ENCODE measurements at regions not wholly inside any gene's neighbourhood (a gene's known extent, or its start where the extent isn't known, plus 50 kb on each side); places are given as distances from the start of the nearest gene placed in this dataset.

DNA sequence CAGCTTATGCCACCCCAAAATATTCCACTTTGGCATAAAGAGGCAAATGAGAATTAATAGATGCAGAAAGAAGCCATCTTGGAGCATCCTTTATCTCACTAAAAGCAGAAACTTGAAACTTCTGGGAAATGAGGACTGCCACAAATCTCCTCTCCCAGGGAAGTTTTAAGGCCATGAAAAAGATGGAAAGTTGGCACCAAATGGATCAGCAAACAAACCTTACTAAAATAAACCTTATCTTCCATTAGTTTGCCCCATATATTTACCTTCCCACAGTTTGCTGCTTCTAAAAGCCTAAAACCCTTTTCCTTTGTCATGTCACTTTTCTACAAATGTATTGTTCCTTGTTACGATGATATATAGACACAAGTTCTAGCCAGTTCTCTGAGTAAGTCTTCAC lies 340.0 kb upstream of the USP15 start:
- Histone ChIP-seq H3K4me1 (no peaks in the 10 kb centered on the region), H3K9me3 (peaks cover 0 to 3% (median 0%) of the 10 kb centered on the region in 4 donors), H3K27me3 (no peaks in the 10 kb centered on the region), H3K36me3 (no peaks in the 10 kb centered on the region), H3K27ac (no peak overlapping the region), H3K4me3 (no peak overlapping the region)
- 65 to 80% methylated on average over 1 of the region's 1 CpG for WGBS, 2 donors
- intact Hi-C loops (cut with DNase I) = no loop called here
- TF ChIP-seq, protein P1, sequence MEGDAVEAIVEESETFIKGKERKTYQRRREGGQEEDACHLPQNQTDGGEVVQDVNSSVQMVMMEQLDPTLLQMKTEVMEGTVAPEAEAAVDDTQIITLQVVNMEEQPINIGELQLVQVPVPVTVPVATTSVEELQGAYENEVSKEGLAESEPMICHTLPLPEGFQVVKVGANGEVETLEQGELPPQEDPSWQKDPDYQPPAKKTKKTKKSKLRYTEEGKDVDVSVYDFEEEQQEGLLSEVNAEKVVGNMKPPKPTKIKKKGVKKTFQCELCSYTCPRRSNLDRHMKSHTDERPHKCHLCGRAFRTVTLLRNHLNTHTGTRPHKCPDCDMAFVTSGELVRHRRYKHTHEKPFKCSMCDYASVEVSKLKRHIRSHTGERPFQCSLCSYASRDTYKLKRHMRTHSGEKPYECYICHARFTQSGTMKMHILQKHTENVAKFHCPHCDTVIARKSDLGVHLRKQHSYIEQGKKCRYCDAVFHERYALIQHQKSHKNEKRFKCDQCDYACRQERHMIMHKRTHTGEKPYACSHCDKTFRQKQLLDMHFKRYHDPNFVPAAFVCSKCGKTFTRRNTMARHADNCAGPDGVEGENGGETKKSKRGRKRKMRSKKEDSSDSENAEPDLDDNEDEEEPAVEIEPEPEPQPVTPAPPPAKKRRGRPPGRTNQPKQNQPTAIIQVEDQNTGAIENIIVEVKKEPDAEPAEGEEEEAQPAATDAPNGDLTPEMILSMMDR (IDR thresholded peaks at IDR 0.05) = no peak
- TF ChIP-seq POLR2AphosphoS5 (IDR thresholded peaks at IDR 0.05) (no peak), POLR2A (IDR thresholded peaks at IDR 0.05) (no peak), EP300 (IDR thresholded peaks at IDR 0.05) (no peak)
- no peak for DNase-seq

- TF ChIP-seq POLR2A (IDR thresholded peaks at IDR 0.05) (no peak), POLR2AphosphoS5 (IDR thresholded peaks at IDR 0.05) (no peak), EP300 (IDR thresholded peaks at IDR 0.05) (no peak)
Observed at GRCh38 chr12:61923152-61923551, 337.1 kb upstream of the USP15 start.

DNA sequence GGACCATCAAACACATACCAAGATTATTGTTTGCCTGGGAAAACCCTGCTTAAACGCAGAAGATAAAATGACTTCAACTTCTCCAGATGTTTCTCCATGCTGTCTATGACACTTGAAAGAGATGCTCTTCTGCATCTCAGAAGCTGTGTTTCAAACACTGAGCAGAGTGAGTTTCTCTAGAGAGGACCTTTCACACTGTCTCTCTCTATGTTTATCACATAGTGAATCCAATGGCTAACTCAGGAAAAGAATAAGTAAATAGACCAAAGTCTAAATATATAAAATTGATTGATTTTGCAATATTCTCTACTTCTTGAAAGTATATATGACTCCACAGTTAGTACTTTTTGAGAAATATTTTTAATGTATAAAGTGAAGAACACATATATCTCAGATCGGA lies 325.6 kb upstream of the USP15 start:
- H3K4me3 ChIP-seq = no peak overlapping the region
- intact Hi-C loops (cut with DNase I) = no loop called here
- no peaks in the 10 kb centered on the region for H3K4me1 ChIP-seq
- 84 to 86% methylated on average over 2 of the region's 2 CpGs for WGBS, 2 donors
- no peaks in the 10 kb centered on the region for H3K36me3 ChIP-seq
- no peak for DNase-seq
- no peak overlapping the region for H3K27ac ChIP-seq
- H3K9me3 ChIP-seq = no peaks in the 10 kb centered on the region
- TF ChIP-seq POLR2AphosphoS5 (IDR thresholded peaks at IDR 0.05) (no peak), EP300 (IDR thresholded peaks at IDR 0.05) (no peak), POLR2A (IDR thresholded peaks at IDR 0.05) (no peak)
- TF ChIP-seq, protein P1 (IDR thresholded peaks at IDR 0.05) = no peak
- H3K27me3 ChIP-seq = no peaks in the 10 kb centered on the region

More at GRCh38 chr12:61923152-61923551, 337.1 kb upstream of the USP15 start:
- no peaks in the 10 kb centered on the region for H3K36me3 ChIP-seq
- H3K9me3 ChIP-seq = peaks cover 0 to 3% (median 0%) of the 10 kb centered on the region in 4 donors
- H3K27me3 ChIP-seq = no peaks in the 10 kb centered on the region
- no peak overlapping the region for H3K27ac ChIP-seq
- no peak overlapping the region for H3K4me3 ChIP-seq
- no peak for DNase-seq
- intact Hi-C loops (cut with DNase I) = no loop called here
- 79 to 81% methylated on average over 3 of the region's 3 CpGs for WGBS, 2 donors
- no peaks in the 10 kb centered on the region for H3K4me1 ChIP-seq

- DNase-seq = no peak
- TF ChIP-seq, protein P1 (IDR thresholded peaks at IDR 0.05) = no peak
- TF ChIP-seq EP300 (IDR thresholded peaks at IDR 0.05) (no peak), POLR2AphosphoS5 (IDR thresholded peaks at IDR 0.05) (no peak), POLR2A (IDR thresholded peaks at IDR 0.05) (no peak)
- intact Hi-C loops (cut with DNase I) = no loop called here
- Histone ChIP-seq H3K9me3 (no peaks in the 10 kb centered on the region), H3K36me3 (no peaks in the 10 kb centered on the region), H3K27ac (no peak overlapping the region), H3K4me1 (no peaks in the 10 kb centered on the region), H3K4me3 (no peak overlapping the region), H3K27me3 (no peaks in the 10 kb centered on the region)
Observed at GRCh38 chr12:61939977-61940376, 320.2 kb upstream of the USP15 start.

GRCh38 chr12:61956545-61956944 lies 303.7 kb upstream of the USP15 start:
- Histone ChIP-seq H3K27ac (no peak overlapping the region), H3K27me3 (no peaks in the 10 kb centered on the region), H3K4me3 (no peak overlapping the region), H3K4me1 (no peaks in the 10 kb centered on the region), H3K9me3 (no peaks in the 10 kb centered on the region), H3K36me3 (no peaks in the 10 kb centered on the region)
- TF ChIP-seq POLR2AphosphoS5 (IDR thresholded peaks at IDR 0.05) = no peak
- no peak for TF ChIP-seq EP300 (IDR thresholded peaks at IDR 0.05)
- no peak for TF ChIP-seq POLR2A (IDR thresholded peaks at IDR 0.05)
- TF ChIP-seq, protein P1 (IDR thresholded peaks at IDR 0.05) = no peak
- DNase-seq = no peak
- WGBS, 2 donors = 21 to 54% methylated on average over 1 of the region's 1 CpG
- intact Hi-C loops (cut with DNase I) = no loop called here

All from sigmoid colon (tissue), 6 donors.